VCaP (cell line): ENCODE measurements at regions not wholly inside any gene's neighbourhood (a gene's known extent, or its start where the extent isn't known, plus 50 kb on each side); places are given as distances from the start of the nearest gene placed in this dataset.

Experiments used
- H3K27ac ChIP-seq: fragments of 450-650 bp; 2 replicates; pipeline ENCODE4 v1.5.1; 2017
- CTCF ChIP-seq: fragments of 450-650 bp; conservative IDR thresholded peaks from 2 replicates; pipeline ENCODE4 v1.5.1; 2017; ENCODE audit warnings: mild to moderate bottlenecking, moderate library complexity

DNA sequence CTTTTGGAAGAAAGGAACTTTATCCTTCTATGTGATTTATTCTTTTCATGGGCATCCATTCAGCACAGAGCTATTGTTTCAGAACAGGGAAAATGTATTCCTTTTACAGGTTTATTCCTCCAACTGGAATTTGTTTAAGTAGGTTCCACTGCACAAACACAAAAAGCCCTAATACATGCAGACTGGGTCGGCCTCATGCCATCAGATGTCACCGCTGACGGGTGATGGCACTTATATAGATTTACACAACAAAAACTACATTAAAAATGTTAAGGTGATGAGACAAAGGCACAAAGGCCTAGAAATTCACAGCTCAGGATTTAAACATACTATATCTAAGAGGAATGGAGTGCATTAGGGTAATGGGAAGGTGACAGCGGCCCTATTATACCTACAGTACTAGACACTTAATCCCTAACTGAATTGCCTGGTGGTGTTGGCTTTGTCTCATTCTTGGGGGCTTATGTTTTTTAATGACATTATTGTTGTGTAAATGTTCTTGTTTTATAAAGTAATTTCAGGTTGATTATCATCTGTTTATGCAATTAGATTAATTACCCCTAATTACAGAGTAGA is 276.4 kb upstream of the PSMD7 start:
- H3K27ac ChIP-seq: no peak overlapping the region
- TF ChIP-seq CTCF: no peak

DNA sequence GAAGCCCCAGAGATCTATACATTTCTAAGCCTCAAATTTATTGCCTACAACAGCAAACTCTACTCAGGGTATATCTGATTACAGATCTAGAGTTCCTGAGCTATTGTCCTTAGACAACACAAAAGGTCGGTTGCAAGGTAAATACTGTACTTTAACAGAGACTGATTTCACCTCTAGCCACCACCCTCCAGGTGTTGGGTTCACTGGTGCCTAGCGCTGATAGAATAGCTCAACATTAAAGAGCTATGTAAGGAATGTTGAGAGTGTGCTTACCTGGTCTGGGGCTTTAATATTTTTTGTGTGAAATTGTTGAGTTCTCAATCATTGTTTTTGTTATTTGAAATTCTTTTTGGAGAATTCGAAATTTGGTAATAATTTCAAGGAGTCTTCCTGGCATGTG is 277.0 kb upstream of the PSMD7 start:
- no peak overlapping the region for H3K27ac ChIP-seq

GRCh38 chr16:74015953-74016352 is 280.7 kb upstream of the PSMD7 start:
- TF ChIP-seq CTCF: no peak

More for the DNA sequence above, 277.0 kb upstream of the PSMD7 start:
- TF ChIP-seq CTCF: no peak

DNA sequence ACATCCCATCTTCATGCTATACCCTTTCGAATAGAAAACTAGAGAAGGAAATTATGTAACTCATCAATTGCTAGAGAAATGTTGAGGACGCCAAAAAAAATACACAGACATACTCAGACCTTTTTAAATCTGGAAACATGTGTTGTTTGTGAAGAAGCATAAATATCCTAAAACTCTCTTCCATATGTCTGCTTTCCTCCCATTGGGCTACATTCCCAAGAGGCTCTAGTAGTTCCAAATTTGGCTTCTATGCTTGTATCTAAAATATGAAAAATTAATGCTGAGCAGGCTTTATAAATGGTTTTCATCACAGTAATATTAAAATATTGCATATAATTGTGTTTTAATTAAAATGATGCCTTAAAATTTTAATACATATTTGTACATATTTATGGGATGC is 297.9 kb upstream of the PSMD7 start:
- TF ChIP-seq CTCF: no peak

More at GRCh38 chr16:74015953-74016352, 280.7 kb upstream of the PSMD7 start:
- H3K27ac ChIP-seq: no peak overlapping the region

DNA sequence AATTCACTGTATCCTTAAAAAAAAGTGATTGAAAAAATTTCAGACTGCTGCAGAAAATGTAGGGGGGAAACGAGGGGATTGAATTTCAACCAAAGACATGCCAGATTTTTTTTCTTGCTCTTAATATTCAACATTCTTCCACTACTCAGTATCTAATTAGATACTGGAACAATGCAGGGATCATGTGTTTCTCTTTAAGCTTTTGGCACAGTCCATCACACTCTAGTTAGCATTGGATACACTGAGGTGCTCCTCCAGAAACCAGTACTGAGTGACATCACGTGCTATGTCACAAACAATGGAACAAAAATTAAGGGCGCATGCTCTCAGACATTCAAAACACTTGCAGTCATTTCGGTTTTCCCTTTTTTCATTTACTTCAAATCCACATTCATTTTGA is 298.6 kb upstream of the PSMD7 start:
- no peak overlapping the region for H3K27ac ChIP-seq
- TF ChIP-seq CTCF: no peak

More for the DNA sequence above, 297.9 kb upstream of the PSMD7 start:
- H3K27ac ChIP-seq: no peak overlapping the region

DNA sequence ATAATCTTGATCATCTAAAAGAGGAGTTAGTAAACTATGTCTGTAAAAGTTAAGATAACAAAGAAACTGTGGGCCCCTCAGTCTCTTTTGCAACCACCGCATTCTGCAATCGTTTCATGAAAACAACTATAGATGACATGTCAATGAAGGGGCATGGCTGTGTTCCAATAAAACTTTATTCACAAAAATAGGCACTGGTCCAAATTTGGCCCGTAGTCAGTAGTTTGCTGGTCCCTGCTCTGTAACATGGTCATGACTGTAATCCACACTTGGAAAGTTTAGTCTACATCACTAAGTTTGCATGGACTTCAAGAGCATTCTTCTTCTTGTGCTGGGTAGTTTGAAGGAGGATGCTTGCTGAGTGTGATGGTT is 299.3 kb upstream of the PSMD7 start:
- no peak for TF ChIP-seq CTCF
- H3K27ac ChIP-seq: no peak overlapping the region

DNA sequence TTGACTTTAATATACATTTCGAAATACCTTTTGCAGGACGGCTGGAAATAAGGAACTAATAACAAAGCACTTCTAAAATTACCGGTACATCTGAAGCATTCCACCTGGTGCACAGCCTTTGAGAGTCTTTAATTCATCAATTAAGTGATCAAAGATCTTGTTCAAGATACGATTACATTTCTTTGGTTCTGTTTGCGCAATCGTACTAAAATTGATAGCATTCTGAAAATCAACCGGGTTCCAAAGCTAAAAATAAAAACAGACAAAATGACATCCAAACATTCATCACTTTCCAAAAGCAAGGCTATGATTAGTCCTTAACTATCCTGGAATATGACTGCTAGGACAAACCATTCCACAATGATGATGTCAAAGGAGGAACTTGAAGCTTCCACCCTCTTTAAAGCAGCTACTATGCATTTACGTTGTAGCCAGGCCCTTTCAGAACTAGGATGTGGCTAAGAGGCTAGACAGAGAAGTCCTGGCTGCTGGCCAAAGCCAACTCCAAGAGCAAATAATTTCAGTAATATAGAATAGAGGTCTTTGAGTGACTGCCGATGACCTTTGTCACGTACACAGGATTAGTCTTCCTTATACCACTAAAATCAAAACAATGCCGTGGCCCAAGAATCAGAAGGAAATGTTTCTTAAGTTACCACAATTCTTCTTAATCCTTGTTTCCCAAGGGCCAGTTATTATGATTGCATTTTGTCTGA is 299.8 kb upstream of the PSMD7 start:
- no peak overlapping the region for H3K27ac ChIP-seq
- TF ChIP-seq CTCF: no peak
